ENCODE measurements at regions not wholly inside any gene's neighbourhood (a gene's known extent, or its start where the extent isn't known, plus 50 kb on each side); places are given as distances from the start of the nearest gene placed in this dataset.

DNA sequence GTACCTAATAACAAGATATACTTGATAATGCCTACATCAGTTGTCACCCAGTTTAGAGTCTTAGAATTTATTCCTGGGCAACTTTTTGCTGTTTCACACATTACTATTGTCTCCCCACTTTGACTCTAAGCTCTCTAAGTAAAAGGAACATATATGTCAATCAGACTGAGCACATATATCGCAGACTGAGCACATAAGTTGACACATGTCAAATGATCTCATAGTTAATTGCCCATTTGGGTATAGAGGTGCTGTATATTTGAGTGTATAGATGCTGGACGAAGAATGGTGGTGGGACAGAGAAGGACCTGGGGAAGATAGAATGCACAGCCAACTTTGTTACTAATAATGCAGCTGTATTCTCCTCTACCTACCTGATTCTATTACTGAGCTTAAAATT, 746.0 kb upstream of the CDH2 start:
- Histone ChIP-seq H3K4me2 (ENCODE audit: insufficient read depth, low read length) (no peak overlapping the region), H3K79me2 (ENCODE audit: insufficient read depth, low read length) (no peaks in the 10 kb centered on the region), H4K20me1 (ENCODE audit: insufficient read depth, low read length) (no peaks in the 10 kb centered on the region), H3K27me3 (ENCODE audit: insufficient read depth, low read length, poor library complexity) (no peaks in the 10 kb centered on the region), H3K27ac (ENCODE audit: low read length) (no peak overlapping the region), H3K9me3 (ENCODE audit: insufficient read depth, low read length, severe bottlenecking) (no peaks in the 10 kb centered on the region), H3K9ac (ENCODE audit: low read depth, low read length) (no peak overlapping the region), H3K36me3 (ENCODE audit: insufficient read depth, low read length) (no peaks in the 10 kb centered on the region), H3K4me3 (ENCODE audit: low read depth in 1 of 2, low read length in 2 of 2) (no peak overlapping the region), H3K4me1 (ENCODE audit: insufficient read depth, low read length) (no peaks in the 10 kb centered on the region), H2AFZ (ENCODE audit: low read depth, low read length) (peak overlapping the region; percentile 31; the same call in 1 of the 2 replicates)
- DNase-seq (no peak), ATAC-seq (ENCODE audit: insufficient read depth, low read depth) (no peak)
- TF ChIP-seq, protein P1, sequence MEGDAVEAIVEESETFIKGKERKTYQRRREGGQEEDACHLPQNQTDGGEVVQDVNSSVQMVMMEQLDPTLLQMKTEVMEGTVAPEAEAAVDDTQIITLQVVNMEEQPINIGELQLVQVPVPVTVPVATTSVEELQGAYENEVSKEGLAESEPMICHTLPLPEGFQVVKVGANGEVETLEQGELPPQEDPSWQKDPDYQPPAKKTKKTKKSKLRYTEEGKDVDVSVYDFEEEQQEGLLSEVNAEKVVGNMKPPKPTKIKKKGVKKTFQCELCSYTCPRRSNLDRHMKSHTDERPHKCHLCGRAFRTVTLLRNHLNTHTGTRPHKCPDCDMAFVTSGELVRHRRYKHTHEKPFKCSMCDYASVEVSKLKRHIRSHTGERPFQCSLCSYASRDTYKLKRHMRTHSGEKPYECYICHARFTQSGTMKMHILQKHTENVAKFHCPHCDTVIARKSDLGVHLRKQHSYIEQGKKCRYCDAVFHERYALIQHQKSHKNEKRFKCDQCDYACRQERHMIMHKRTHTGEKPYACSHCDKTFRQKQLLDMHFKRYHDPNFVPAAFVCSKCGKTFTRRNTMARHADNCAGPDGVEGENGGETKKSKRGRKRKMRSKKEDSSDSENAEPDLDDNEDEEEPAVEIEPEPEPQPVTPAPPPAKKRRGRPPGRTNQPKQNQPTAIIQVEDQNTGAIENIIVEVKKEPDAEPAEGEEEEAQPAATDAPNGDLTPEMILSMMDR (IDR thresholded peaks at IDR 0.05; ENCODE audit: borderline replicate concordance, extremely low read depth, low read length, poor library complexity, severe bottlenecking), result no peak
- TF ChIP-seq EZH2 (IDR thresholded peaks at IDR 0.05; ENCODE audit: borderline replicate concordance, low read depth, low read length, severe bottlenecking), result no peak

DNA sequence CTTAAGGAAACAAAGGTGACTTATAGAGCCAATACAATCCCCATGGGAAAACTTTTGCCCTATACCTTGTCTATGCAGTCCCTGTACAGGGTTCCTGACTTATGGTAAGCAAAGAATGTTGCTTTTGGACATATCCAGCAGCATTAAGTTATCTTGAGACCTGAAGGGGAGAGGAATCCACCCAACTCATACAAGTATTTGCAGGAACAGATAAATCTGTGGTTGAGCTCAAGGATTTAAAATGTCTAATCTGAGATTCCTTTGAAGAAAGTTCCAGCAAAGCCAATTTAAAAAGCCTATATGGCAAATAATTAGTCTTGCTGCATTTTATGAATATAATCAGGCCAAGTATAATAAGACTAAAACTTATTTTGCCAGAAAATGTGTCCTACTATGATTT, 739.5 kb upstream of the CDH2 start:
- Histone ChIP-seq H3K36me3 (ENCODE audit: insufficient read depth, low read length) (no peaks in the 10 kb centered on the region), H3K79me2 (ENCODE audit: insufficient read depth, low read length) (no peaks in the 10 kb centered on the region), H3K4me1 (ENCODE audit: insufficient read depth, low read length) (peaks cover 10% of the 10 kb centered on the region), H3K9me3 (ENCODE audit: insufficient read depth, low read length, severe bottlenecking) (peaks cover 7% of the 10 kb centered on the region), H3K27ac (ENCODE audit: low read length) (no peak overlapping the region), H3K4me2 (ENCODE audit: insufficient read depth, low read length) (no peak overlapping the region), H2AFZ (ENCODE audit: low read depth, low read length) (no peak overlapping the region), H3K27me3 (ENCODE audit: insufficient read depth, low read length, poor library complexity) (no peaks in the 10 kb centered on the region), H3K4me3 (ENCODE audit: low read depth in 1 of 2, low read length in 2 of 2) (no peak overlapping the region), H3K9ac (ENCODE audit: low read depth, low read length) (no peak overlapping the region), H4K20me1 (ENCODE audit: insufficient read depth, low read length) (no peaks in the 10 kb centered on the region)
- no peak for ATAC-seq (ENCODE audit: insufficient read depth, low read depth)
- no peak for TF ChIP-seq EZH2 (IDR thresholded peaks at IDR 0.05; ENCODE audit: borderline replicate concordance, low read depth, low read length, severe bottlenecking)
- TF ChIP-seq, protein P1 (IDR thresholded peaks at IDR 0.05; ENCODE audit: borderline replicate concordance, extremely low read depth, low read length, poor library complexity, severe bottlenecking), result no peak
- DNase-seq, result no peak

DNA sequence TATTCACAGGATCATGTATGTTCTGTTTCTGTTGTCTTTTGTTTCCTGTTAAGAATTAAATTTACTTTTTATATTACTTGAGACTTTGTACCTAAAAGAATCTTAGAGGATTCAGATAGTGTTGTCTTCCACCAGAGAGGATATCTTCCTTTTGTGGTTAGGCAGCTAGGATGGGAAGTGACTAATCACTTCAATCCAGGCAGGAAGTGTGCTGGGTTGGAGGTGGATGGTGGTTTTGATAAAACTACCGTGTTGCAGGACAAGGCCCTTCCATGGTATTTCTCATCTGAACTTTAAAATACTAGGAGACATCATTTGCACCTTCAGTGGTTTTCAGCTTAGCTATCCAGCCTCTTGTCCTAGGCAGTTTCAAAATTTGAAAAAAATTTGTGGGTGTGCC, 728.6 kb upstream of the CDH2 start:
- Histone ChIP-seq H3K4me2 (ENCODE audit: insufficient read depth, low read length) (peak overlapping the region; percentile 35; the same call in 1 of the 2 replicates), H2AFZ (ENCODE audit: low read depth, low read length) (no peak overlapping the region), H4K20me1 (ENCODE audit: insufficient read depth, low read length) (no peaks in the 10 kb centered on the region)

More for the DNA sequence above, 728.6 kb upstream of the CDH2 start:
- peaks cover 23% of the 10 kb centered on the region for H3K4me1 ChIP-seq (ENCODE audit: insufficient read depth, low read length)
- no peaks in the 10 kb centered on the region for H3K9me3 ChIP-seq (ENCODE audit: insufficient read depth, low read length, severe bottlenecking)
- no peaks in the 10 kb centered on the region for H3K36me3 ChIP-seq (ENCODE audit: insufficient read depth, low read length)
- H3K9ac ChIP-seq (ENCODE audit: low read depth, low read length), result no peak overlapping the region; the same call in 1 of the 2 replicates
- H3K79me2 ChIP-seq (ENCODE audit: insufficient read depth, low read length), result no peaks in the 10 kb centered on the region
- H3K27me3 ChIP-seq (ENCODE audit: insufficient read depth, low read length, poor library complexity), result no peaks in the 10 kb centered on the region
- DNase-seq, result peak; percentile 73
- ATAC-seq (ENCODE audit: insufficient read depth, low read depth), result peak; percentile 96
- no peak overlapping the region for H3K4me3 ChIP-seq (ENCODE audit: low read depth in 1 of 2, low read length in 2 of 2)
- TF ChIP-seq, protein P1 (IDR thresholded peaks at IDR 0.05; ENCODE audit: borderline replicate concordance, extremely low read depth, low read length, poor library complexity, severe bottlenecking), result no peak
- TF ChIP-seq EZH2 (IDR thresholded peaks at IDR 0.05; ENCODE audit: borderline replicate concordance, low read depth, low read length, severe bottlenecking), result no peak
- H3K27ac ChIP-seq (ENCODE audit: low read length), result peak overlapping the region; percentile 54
